Lower leg skin (tissue), 4 donors: ENCODE measurements at regions not wholly inside any gene's neighbourhood (a gene's known extent, or its start where the extent isn't known, plus 50 kb on each side); places are given as distances from the start of the nearest gene placed in this dataset.

Experiments used
- DNase-seq, 2 donors: peaks; one replicate each; pipeline ENCODE4 v3.0.0-alpha.2; 2019; ENCODE audit warnings: low spot score in 2 of 2
- H3K4me3 ChIP-seq: fragments of 200-600 bp; sonication (generic); 2 replicates; pipeline ENCODE4 v1.5.1; 2017; ENCODE audit warnings: mild to moderate bottlenecking, low read depth; ENCODE audit not compliant: poor library complexity, severe bottlenecking
- CTCF ChIP-seq, 3 donors: fragments of 450-650 bp; IDR thresholded peaks; one replicate each; pipeline ENCODE4 v1.5.1; 2016; ENCODE audit warnings: antibody characterized with exemption in 3 of 3, mild to moderate bottlenecking in 3 of 3, moderate library complexity in 2 of 3
- POLR2A ChIP-seq, 2 donors: fragments of 450-650 bp; IDR thresholded peaks; one replicate each; pipeline ENCODE4 v1.6.1; 2016 to 2017; ENCODE audit warnings: antibody characterized with exemption in 2 of 2, mild to moderate bottlenecking in 1 of 2, moderate library complexity in 1 of 2
- WGBS, 2 donors: methylation state at CpG; one replicate each; pipeline ENCODE4 v1.1.5; 2018; 5-methylcytosine and 5-hydroxymethylcytosine counted together
- intact Hi-C: fragments of 100-400 bp; cut with DNase I; formaldehyde crosslinking; loops from one replicate; pipeline ENCODE4 v1.15.0; 2023; ENCODE audit warnings: low total_unique reads

- DNase-seq: no peak
- intact Hi-C loops: no loop called here
- TF ChIP-seq POLR2A (IDR thresholded peaks at IDR 0.05) (no peak), CTCF (IDR thresholded peaks at IDR 0.05) (no peak)
- no peak overlapping the region for H3K4me3 ChIP-seq
Observed at GRCh38 chr3:102827386-102827785, 392.6 kb downstream of the ZPLD1 start.

GRCh38 chr3:102830415-102830814 lies 395.6 kb downstream of the ZPLD1 start:
- intact Hi-C loops: no loop called here
- DNase-seq: no peak
- TF ChIP-seq CTCF (IDR thresholded peaks at IDR 0.05): no peak
- no peak for TF ChIP-seq POLR2A (IDR thresholded peaks at IDR 0.05)
- 90 to 94% methylated on average over 4 of the region's 4 CpGs for WGBS, 2 donors
- H3K4me3 ChIP-seq: no peak overlapping the region

GRCh38 chr3:102841866-102842265 lies 407.1 kb downstream of the ZPLD1 start:
- TF ChIP-seq CTCF (IDR thresholded peaks at IDR 0.05): no peak
- TF ChIP-seq POLR2A (IDR thresholded peaks at IDR 0.05): no peak
- DNase-seq: no peak
- WGBS, 2 donors: 78% methylated on average over 6 of the region's 6 CpGs
- intact Hi-C loops: no loop called here
- H3K4me3 ChIP-seq: no peak overlapping the region

GRCh38 chr3:102866845-102867244 lies 432.0 kb downstream of the ZPLD1 start:
- no peak for DNase-seq
- H3K4me3 ChIP-seq: no peak overlapping the region
- intact Hi-C loops: no loop called here
- 93% methylated on average over 2 of the region's 2 CpGs for WGBS, 2 donors
- TF ChIP-seq POLR2A (IDR thresholded peaks at IDR 0.05) (no peak), CTCF (IDR thresholded peaks at IDR 0.05) (no peak)

GRCh38 chr3:102883515-102883914 lies 448.7 kb downstream of the ZPLD1 start:
- WGBS, 2 donors: 79 to 85% methylated on average over 2 of the region's 2 CpGs

More at GRCh38 chr3:102883515-102883914, 448.7 kb downstream of the ZPLD1 start:
- TF ChIP-seq POLR2A (IDR thresholded peaks at IDR 0.05) (no peak), CTCF (IDR thresholded peaks at IDR 0.05) (no peak)
- DNase-seq: no peak
- intact Hi-C loops: no loop called here
- H3K4me3 ChIP-seq: no peak overlapping the region
